Natural killer cell (primary cell): ENCODE measurements at regions not wholly inside any gene's neighbourhood (a gene's known extent, or its start where the extent isn't known, plus 50 kb on each side); places are given as distances from the start of the nearest gene placed in this dataset.
A peak's percentile ranks its signal among the peaks of the same experiment; 100 is the strongest.

Experiments
- ATAC-seq, 3 donors: fragments of 150-1000 bp in 2 of 3; fragments of 200-7000 bp in 1 of 3; cut with Tn5 transposase; 1 replicate in 1 of 3; 2 replicates in 2 of 3; pipeline ENCODE4 v1.10.0; 2021; ENCODE audit warnings: mild to moderate bottlenecking in 2 of 3, moderate library complexity in 2 of 3
- DNase-seq, 2 donors: peaks; one replicate each; pipeline versions ENCODE4 v3.0.0 to v3.0.0-alpha.2; 2013 to 2021; ENCODE audit warnings: mixed read lengths in 1 of 2
- H3K27ac ChIP-seq: one replicate; pipeline ENCODE4 v1.5.1; 2013; ENCODE audit warnings: mild to moderate bottlenecking, low read length
- H3K27me3 ChIP-seq: one replicate; pipeline ENCODE4 v1.6.1; 2013; ENCODE audit warnings: low read length; ENCODE audit not compliant: control insufficient read depth, insufficient read depth
- H3K36me3 ChIP-seq: one replicate; pipeline ENCODE4 v1.6.1; 2013; ENCODE audit warnings: low read length; ENCODE audit not compliant: control insufficient read depth, insufficient read depth
- H3K4me1 ChIP-seq: one replicate; pipeline ENCODE4 v1.6.1; 2013; ENCODE audit warnings: low read length; ENCODE audit not compliant: control insufficient read depth, insufficient read depth
- H3K4me3 ChIP-seq: one replicate; pipeline ENCODE4 v1.5.1; 2013; ENCODE audit warnings: low read length
- H3K9me3 ChIP-seq: one replicate; pipeline ENCODE4 v1.6.1; 2013; ENCODE audit warnings: low read length; ENCODE audit not compliant: control insufficient read depth, insufficient read depth
- H3K27ac Mint-ChIP-seq, 2 donors: one replicate each; pipeline ENCODE4 v1.8.0; 2022; ENCODE audit warnings: mild to moderate bottlenecking in 2 of 2, mixed read lengths in 2 of 2, moderate library complexity in 1 of 2
- H3K27me3 Mint-ChIP-seq, 2 donors: one replicate each; pipeline ENCODE4 v1.8.0; 2022; ENCODE audit warnings: low read depth in 2 of 2, mixed read lengths in 2 of 2
- H3K36me3 Mint-ChIP-seq: one replicate; pipeline ENCODE4 v1.8.0; 2022; ENCODE audit warnings: mixed read lengths
- H3K4me1 Mint-ChIP-seq, 2 donors: one replicate each; pipeline ENCODE4 v1.8.0; 2022; ENCODE audit warnings: mixed read lengths in 2 of 2
- H3K4me3 Mint-ChIP-seq: one replicate; pipeline ENCODE4 v1.8.0; 2022; ENCODE audit warnings: mild to moderate bottlenecking, moderate library complexity, mixed read lengths
- H3K9me3 Mint-ChIP-seq, 2 donors: one replicate each; pipeline ENCODE4 v1.8.0; 2022; ENCODE audit warnings: mixed read lengths in 2 of 2
- whole genome bisulfite sequencing: methylation state at CpG from one replicate; pipeline ENCODE4 v1.1.7; 2013; ENCODE audit warnings: missing lambda C conversion rate; ENCODE audit not compliant: insufficient coverage; 5-methylcytosine and 5-hydroxymethylcytosine counted together
- intact Hi-C: fragments of 100-400 bp; cut with micrococcal nuclease; formaldehyde crosslinking; loops from one replicate; pipeline ENCODE4 v1.14.2; 2022
- TF ChIP-seq, protein P1 (sequence below): fragments of 200-600 bp; IDR thresholded peaks from one replicate; pipeline ENCODE4 v1.8.0; 2022; ENCODE audit warnings: antibody characterized with exemption

DNA sequence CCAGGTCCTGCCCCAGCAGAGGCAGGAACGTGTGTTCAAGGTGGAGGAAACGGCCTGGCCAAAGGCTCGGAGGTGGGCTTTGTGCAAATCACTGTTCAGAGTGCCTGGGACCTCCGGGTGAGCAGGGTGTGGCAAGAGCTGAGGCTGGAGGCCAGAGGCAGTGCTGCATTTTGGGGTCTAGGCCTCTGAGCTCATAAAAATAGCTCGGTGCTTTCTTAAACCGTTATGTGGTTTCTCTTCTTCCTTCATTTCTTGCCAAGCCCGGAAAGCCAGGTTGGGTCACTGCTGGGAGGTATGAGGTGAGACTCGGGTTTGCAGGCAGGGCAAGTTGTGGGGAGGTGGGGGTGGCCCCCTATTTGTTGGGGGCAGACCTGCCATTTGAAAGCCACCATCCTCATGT, 178.8 kb upstream of the MYL2 start:
- no peak overlapping the region for H3K4me3 ChIP-seq
- H3K27me3 Mint-ChIP-seq, result peaks cover 3 to 21% of the 10 kb centered on the region in 2 donors
- H3K4me3 Mint-ChIP-seq, result no peak overlapping the region
- peaks cover 0 to 8% of the 10 kb centered on the region in 2 donors for H3K4me1 Mint-ChIP-seq
- WGBS, result 4% methylated on average over 8 of the region's 8 CpGs
- H3K36me3 ChIP-seq, result no peaks in the 10 kb centered on the region
- no peaks in the 10 kb centered on the region for H3K36me3 Mint-ChIP-seq
- H3K27ac ChIP-seq, result no peak overlapping the region
- H3K27ac Mint-ChIP-seq, result no peak overlapping the region
- intact Hi-C loops, result no loop called here
- H3K4me1 ChIP-seq, result no peaks in the 10 kb centered on the region
- ATAC-seq, result no peak
- TF ChIP-seq, protein P1, sequence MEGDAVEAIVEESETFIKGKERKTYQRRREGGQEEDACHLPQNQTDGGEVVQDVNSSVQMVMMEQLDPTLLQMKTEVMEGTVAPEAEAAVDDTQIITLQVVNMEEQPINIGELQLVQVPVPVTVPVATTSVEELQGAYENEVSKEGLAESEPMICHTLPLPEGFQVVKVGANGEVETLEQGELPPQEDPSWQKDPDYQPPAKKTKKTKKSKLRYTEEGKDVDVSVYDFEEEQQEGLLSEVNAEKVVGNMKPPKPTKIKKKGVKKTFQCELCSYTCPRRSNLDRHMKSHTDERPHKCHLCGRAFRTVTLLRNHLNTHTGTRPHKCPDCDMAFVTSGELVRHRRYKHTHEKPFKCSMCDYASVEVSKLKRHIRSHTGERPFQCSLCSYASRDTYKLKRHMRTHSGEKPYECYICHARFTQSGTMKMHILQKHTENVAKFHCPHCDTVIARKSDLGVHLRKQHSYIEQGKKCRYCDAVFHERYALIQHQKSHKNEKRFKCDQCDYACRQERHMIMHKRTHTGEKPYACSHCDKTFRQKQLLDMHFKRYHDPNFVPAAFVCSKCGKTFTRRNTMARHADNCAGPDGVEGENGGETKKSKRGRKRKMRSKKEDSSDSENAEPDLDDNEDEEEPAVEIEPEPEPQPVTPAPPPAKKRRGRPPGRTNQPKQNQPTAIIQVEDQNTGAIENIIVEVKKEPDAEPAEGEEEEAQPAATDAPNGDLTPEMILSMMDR, result no peak
- no peak for DNase-seq
- H3K27me3 ChIP-seq, result no peaks in the 10 kb centered on the region
- no peaks in the 10 kb centered on the region for H3K9me3 ChIP-seq
- H3K9me3 Mint-ChIP-seq, result no peaks in the 10 kb centered on the region

DNA sequence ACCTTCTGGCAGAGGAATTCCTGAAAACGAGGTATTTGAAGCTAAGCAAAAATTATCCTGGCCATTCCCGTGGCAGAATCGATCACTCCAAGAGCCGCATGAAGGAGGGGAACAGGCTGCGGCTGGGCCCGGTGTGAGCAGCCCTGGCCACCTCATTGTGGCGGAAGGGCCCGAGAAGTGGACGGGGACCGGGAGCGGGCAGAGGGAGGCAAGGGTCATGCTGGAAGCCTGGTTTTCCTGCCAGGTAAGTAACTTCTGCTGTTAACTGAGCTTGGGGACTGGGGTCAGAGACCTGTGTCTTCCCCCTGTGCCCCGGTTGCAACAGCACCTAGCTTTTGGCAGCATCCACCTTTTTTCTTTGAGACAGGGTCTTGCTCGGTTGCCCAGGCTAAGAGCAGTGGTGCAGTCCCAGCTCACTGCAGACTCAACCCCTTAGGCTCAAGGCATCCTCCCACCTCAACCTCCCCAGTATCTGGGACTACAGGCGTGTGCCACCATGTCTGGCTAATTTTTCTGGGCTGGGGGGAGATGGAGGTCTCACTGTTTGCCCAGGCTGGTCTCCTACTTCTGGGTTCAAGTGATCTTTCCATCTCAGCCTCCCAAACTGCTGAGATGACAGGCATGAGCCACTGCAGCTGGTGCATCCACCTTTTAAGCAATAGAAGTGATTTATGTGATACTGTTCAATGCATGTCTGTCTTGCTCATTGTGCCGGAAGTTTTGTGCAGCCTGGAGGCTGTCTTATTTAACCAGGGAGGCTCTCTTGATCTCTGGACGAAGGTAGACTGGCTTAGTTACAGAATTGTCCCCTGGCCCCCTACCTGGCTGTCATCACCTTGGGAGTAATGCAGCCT, 174.0 kb upstream of the MYL2 start:
- 87% methylated on average over 15 of the region's 16 CpGs for WGBS
- no peak for DNase-seq
- H3K4me3 ChIP-seq, result no peak overlapping the region
- no peak overlapping the region for H3K27ac ChIP-seq
- H3K36me3 ChIP-seq, result no peaks in the 10 kb centered on the region
- Mint-ChIP-seq H3K4me1 (peaks cover 0 to 12% of the 10 kb centered on the region in 2 donors), H3K36me3 (no peaks in the 10 kb centered on the region), H3K27me3 (peaks cover 3 to 13% of the 10 kb centered on the region in 2 donors), H3K9me3 (no peaks in the 10 kb centered on the region), H3K4me3 (no peak overlapping the region), H3K27ac (no peak overlapping the region)
- no peak for ATAC-seq
- intact Hi-C loops, result no loop called here
- TF ChIP-seq, protein P1, result no peak
- H3K9me3 ChIP-seq, result no peaks in the 10 kb centered on the region
- no peaks in the 10 kb centered on the region for H3K27me3 ChIP-seq
- H3K4me1 ChIP-seq, result no peaks in the 10 kb centered on the region

DNA sequence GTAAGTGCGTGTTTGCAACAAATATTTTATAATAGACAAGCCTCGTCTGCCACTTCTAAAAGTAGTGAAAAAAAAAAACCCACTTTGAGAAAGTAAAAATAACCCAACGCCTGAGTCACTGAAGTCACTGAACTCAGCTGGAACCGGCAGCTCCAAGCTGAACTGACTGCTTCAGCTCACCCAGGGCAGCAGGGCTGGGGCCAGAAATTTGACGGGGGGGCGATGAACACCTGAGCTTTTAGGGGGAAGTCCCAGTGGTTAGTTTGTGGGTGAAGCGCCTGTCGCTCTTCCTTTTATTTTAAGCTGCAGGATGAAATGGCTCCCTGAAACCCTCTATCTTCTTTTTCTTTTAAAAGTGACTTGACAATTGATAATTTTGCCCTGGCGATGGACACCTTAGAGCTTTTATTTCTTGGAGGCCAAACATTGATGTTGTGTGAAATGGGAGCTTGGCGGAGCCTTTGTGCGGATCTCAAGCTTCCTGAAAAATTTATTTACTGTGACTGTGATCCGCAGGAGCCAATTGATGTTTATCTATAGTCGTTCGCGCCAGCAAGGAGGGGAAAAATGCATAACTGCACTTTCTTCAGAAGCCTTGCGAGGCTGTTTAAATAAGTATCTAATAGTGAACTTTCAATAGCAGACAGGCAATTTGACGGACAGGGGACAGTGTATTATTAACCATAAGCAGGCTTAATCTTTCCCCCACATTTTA, 173.2 kb upstream of the MYL2 start:
- H3K36me3 Mint-ChIP-seq, result no peaks in the 10 kb centered on the region
- no peaks in the 10 kb centered on the region for H3K36me3 ChIP-seq
- H3K4me3 Mint-ChIP-seq, result no peak overlapping the region
- H3K27me3 ChIP-seq, result no peaks in the 10 kb centered on the region
- H3K9me3 ChIP-seq, result no peaks in the 10 kb centered on the region
- H3K27ac ChIP-seq, result no peak overlapping the region
- H3K27ac Mint-ChIP-seq, result no peak overlapping the region
- H3K4me1 Mint-ChIP-seq, result peaks cover 0 to 5% of the 10 kb centered on the region in 2 donors
- ATAC-seq (peak in 1 of 3 donors; percentile 40), DNase-seq (peak in 1 of 2 donors; percentile 63)
- intact Hi-C loops, result no loop called here
- peaks cover 3 to 9% of the 10 kb centered on the region in 2 donors for H3K27me3 Mint-ChIP-seq
- no peaks in the 10 kb centered on the region for H3K4me1 ChIP-seq
- WGBS, result 25% methylated on average over 13 of the region's 17 CpGs
- no peaks in the 10 kb centered on the region for H3K9me3 Mint-ChIP-seq
- no peak overlapping the region for H3K4me3 ChIP-seq
- TF ChIP-seq, protein P1, result no peak
